ES-I3 (cell line): ENCODE measurements at regions not wholly inside any gene's neighbourhood (a gene's known extent, or its start where the extent isn't known, plus 50 kb on each side); places are given as distances from the start of the nearest gene placed in this dataset.
"Not testable (repeated sequence)": the region's sequence is repeated elsewhere in the genome, so short reads cannot be mapped to it uniquely, and the experiment has no call there.

Experiments used
- H3K36me3 ChIP-seq: 2 replicates; pipeline ENCODE4 v1.6.1; 2013; ENCODE audit warnings: mild to moderate bottlenecking, low read length, control low read depth, moderate library complexity; ENCODE audit not compliant: insufficient read depth
- H3K4me1 ChIP-seq: 2 replicates; pipeline ENCODE4 v1.6.1; 2013; ENCODE audit warnings: mild to moderate bottlenecking, control low read depth, low read length; ENCODE audit not compliant: insufficient read depth
- H3K9ac ChIP-seq: 2 replicates; pipeline ENCODE4 v1.6.1; 2013; ENCODE audit warnings: low read depth, mild to moderate bottlenecking, low read length, moderate library complexity
- H3K9me3 ChIP-seq: 2 replicates; pipeline ENCODE4 v1.6.1; 2013; ENCODE audit warnings: mild to moderate bottlenecking, low read length, moderate library complexity; ENCODE audit not compliant: control insufficient read depth, insufficient read depth

- H3K36me3 ChIP-seq, H3K9ac ChIP-seq, H3K9me3 ChIP-seq, H3K4me1 ChIP-seq: not testable (repeated sequence)
Observed at GRCh38 chr17:6373599-6373998, 61.3 kb downstream of the AIPL1 start.

GRCh38 chr17:6366221-6366666 lies 68.7 kb downstream of the AIPL1 start:
- no peaks in the 10 kb centered on the region for H3K36me3 ChIP-seq
- no peaks in the 10 kb centered on the region for H3K9me3 ChIP-seq
- H3K9ac ChIP-seq, result no peak overlapping the region
- 0 out of 2 replicates have a peak, but pooled peaks cover 7% of the 10 kb centered on the region for H3K4me1 ChIP-seq

- Histone ChIP-seq H3K36me3 (no peaks in the 10 kb centered on the region), H3K4me1 (0 out of 2 replicates have a peak, but pooled peaks cover 7% of the 10 kb centered on the region), H3K9ac (no peak overlapping the region), H3K9me3 (no peaks in the 10 kb centered on the region)
Observed at GRCh38 chr17:6365200-6365943, 69.5 kb downstream of the AIPL1 start.

- H3K4me1 ChIP-seq, result 0 out of 2 replicates have a peak, but pooled peaks cover 7% of the 10 kb centered on the region
- H3K36me3 ChIP-seq, result no peaks in the 10 kb centered on the region
- H3K9me3 ChIP-seq, result no peaks in the 10 kb centered on the region
- H3K9ac ChIP-seq, result no peak overlapping the region
Observed at GRCh38 chr17:6361733-6362132, 73.2 kb downstream of the AIPL1 start.

- H3K4me1 ChIP-seq, result no peaks in the 10 kb centered on the region
- H3K9me3 ChIP-seq, result no peaks in the 10 kb centered on the region
- H3K36me3 ChIP-seq, result no peaks in the 10 kb centered on the region
- H3K9ac ChIP-seq, result no peak overlapping the region
Observed at GRCh38 chr17:6358131-6358530, 76.8 kb downstream of the AIPL1 start.

GRCh38 chr17:6356562-6356961 lies 78.4 kb downstream of the AIPL1 start:
- Histone ChIP-seq H3K9ac (no peak overlapping the region), H3K36me3 (no peaks in the 10 kb centered on the region), H3K9me3 (no peaks in the 10 kb centered on the region), H3K4me1 (no peaks in the 10 kb centered on the region)

- Histone ChIP-seq H3K9ac (no peak overlapping the region), H3K36me3 (no peaks in the 10 kb centered on the region), H3K4me1 (no peaks in the 10 kb centered on the region), H3K9me3 (no peaks in the 10 kb centered on the region)
Observed at GRCh38 chr17:6355196-6355595, 79.7 kb downstream of the AIPL1 start.

- H3K9me3 ChIP-seq, result no peaks in the 10 kb centered on the region
- H3K4me1 ChIP-seq, result no peaks in the 10 kb centered on the region
- H3K9ac ChIP-seq, result no peak overlapping the region
- H3K36me3 ChIP-seq, result no peaks in the 10 kb centered on the region
Observed at GRCh38 chr17:6352801-6353560, 81.9 kb downstream of the AIPL1 start.

- no peak overlapping the region for H3K9ac ChIP-seq
- no peaks in the 10 kb centered on the region for H3K9me3 ChIP-seq
- no peaks in the 10 kb centered on the region for H3K4me1 ChIP-seq
- no peaks in the 10 kb centered on the region for H3K36me3 ChIP-seq
Observed at GRCh38 chr17:6352016-6352415, 82.9 kb downstream of the AIPL1 start.

- H3K36me3 ChIP-seq, result no peaks in the 10 kb centered on the region
- no peaks in the 10 kb centered on the region for H3K9me3 ChIP-seq
- no peak overlapping the region for H3K9ac ChIP-seq
- H3K4me1 ChIP-seq, result no peaks in the 10 kb centered on the region
Observed at GRCh38 chr17:6350806-6351205, 84.1 kb downstream of the AIPL1 start.

- Histone ChIP-seq H3K9me3 (no peaks in the 10 kb centered on the region), H3K4me1 (no peaks in the 10 kb centered on the region), H3K36me3 (no peaks in the 10 kb centered on the region), H3K9ac (no peak overlapping the region)
Observed at GRCh38 chr17:6348891-6349290, 86.0 kb downstream of the AIPL1 start.

- Histone ChIP-seq H3K9ac (no peak overlapping the region), H3K4me1 (no peaks in the 10 kb centered on the region), H3K9me3 (no peaks in the 10 kb centered on the region), H3K36me3 (no peaks in the 10 kb centered on the region)
Observed at GRCh38 chr17:6347776-6348175, 87.1 kb downstream of the AIPL1 start.

- Histone ChIP-seq H3K9ac (no peak overlapping the region), H3K36me3 (no peaks in the 10 kb centered on the region), H3K9me3 (no peaks in the 10 kb centered on the region), H3K4me1 (no peaks in the 10 kb centered on the region)
Observed at GRCh38 chr17:6346986-6347385, 87.9 kb downstream of the AIPL1 start.

- Histone ChIP-seq H3K9me3 (no peaks in the 10 kb centered on the region), H3K9ac (no peak overlapping the region), H3K36me3 (no peaks in the 10 kb centered on the region), H3K4me1 (no peaks in the 10 kb centered on the region)
Observed at GRCh38 chr17:6346156-6346786, 88.7 kb downstream of the AIPL1 start.

GRCh38 chr17:6343736-6344135 lies 91.2 kb downstream of the AIPL1 start:
- no peaks in the 10 kb centered on the region for H3K36me3 ChIP-seq
- no peaks in the 10 kb centered on the region for H3K9me3 ChIP-seq
- H3K9ac ChIP-seq, result no peak overlapping the region
- H3K4me1 ChIP-seq, result no peaks in the 10 kb centered on the region
